WERI-Rb-1 (cell line): ENCODE measurements at regions not wholly inside any gene's neighbourhood (a gene's known extent, or its start where the extent isn't known, plus 50 kb on each side); places are given as distances from the start of the nearest gene placed in this dataset.

ENCODE experiments used
- DNase-seq: peaks from one replicate; pipeline ENCODE4 v3.0.0-alpha.2; 2020
- H3K27ac ChIP-seq: fragments of 250-450 bp; sonication (Bioruptor Pico); 2 replicates; pipeline ENCODE4 v1.5.1; 2020; ENCODE audit warnings: mild to moderate bottlenecking, moderate library complexity
- H3K27me3 ChIP-seq: fragments of 250-450 bp; sonication (Bioruptor Pico); 2 replicates; pipeline ENCODE4 v1.5.1; 2021; ENCODE audit warnings: mild to moderate bottlenecking, low read depth, moderate library complexity; ENCODE audit not compliant: insufficient read depth, severe bottlenecking
- H3K36me3 ChIP-seq: fragments of 250-450 bp; sonication (Bioruptor Pico); 2 replicates; pipeline ENCODE4 v1.5.1; 2020; ENCODE audit warnings: mild to moderate bottlenecking, moderate library complexity
- H3K4me3 ChIP-seq: 2 replicates; pipeline ENCODE4 v1.5.1; 2011; ENCODE audit warnings: low read depth, mild to moderate bottlenecking, control low read depth, low read length
- H3K9me3 ChIP-seq: fragments of 250-450 bp; sonication (Bioruptor Pico); 2 replicates; pipeline ENCODE4 v1.5.1; 2021; ENCODE audit warnings: mild to moderate bottlenecking, moderate library complexity; ENCODE audit not compliant: severe bottlenecking
- TF ChIP-seq, protein P1 (sequence below): IDR thresholded peaks from 2 replicates; pipeline ENCODE4 v1.5.1; 2011; ENCODE audit warnings: low read depth, mild to moderate bottlenecking, control low read depth, inconsistent platforms, low read length

DNA sequence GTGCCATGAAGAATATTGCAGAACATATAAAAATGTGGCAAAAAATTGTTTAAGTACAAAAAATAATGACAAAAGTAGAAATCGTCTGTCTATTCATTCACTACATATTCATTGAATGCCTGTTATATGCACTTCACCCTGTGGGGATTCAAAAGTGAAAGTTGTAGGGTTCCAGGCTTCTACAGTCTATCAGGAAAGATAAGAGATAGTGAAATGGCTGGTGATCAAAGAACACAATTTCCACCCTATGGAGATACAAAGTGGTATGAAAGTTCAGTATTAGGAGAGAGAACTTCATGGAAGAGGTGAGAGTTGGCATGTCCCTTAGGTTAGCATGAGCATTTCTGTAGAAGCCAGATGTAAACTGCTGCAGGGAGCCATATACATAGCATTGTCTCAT, 127.0 kb upstream of the PMFBP1 start:
- Histone ChIP-seq H3K27ac (no peak overlapping the region), H3K27me3 (no peaks in the 10 kb centered on the region), H3K4me3 (no peak overlapping the region), H3K9me3 (no peaks in the 10 kb centered on the region), H3K36me3 (no peaks in the 10 kb centered on the region)
- TF ChIP-seq, protein P1, sequence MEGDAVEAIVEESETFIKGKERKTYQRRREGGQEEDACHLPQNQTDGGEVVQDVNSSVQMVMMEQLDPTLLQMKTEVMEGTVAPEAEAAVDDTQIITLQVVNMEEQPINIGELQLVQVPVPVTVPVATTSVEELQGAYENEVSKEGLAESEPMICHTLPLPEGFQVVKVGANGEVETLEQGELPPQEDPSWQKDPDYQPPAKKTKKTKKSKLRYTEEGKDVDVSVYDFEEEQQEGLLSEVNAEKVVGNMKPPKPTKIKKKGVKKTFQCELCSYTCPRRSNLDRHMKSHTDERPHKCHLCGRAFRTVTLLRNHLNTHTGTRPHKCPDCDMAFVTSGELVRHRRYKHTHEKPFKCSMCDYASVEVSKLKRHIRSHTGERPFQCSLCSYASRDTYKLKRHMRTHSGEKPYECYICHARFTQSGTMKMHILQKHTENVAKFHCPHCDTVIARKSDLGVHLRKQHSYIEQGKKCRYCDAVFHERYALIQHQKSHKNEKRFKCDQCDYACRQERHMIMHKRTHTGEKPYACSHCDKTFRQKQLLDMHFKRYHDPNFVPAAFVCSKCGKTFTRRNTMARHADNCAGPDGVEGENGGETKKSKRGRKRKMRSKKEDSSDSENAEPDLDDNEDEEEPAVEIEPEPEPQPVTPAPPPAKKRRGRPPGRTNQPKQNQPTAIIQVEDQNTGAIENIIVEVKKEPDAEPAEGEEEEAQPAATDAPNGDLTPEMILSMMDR: no peak
- DNase-seq: no peak

- no peaks in the 10 kb centered on the region for H3K36me3 ChIP-seq
- no peak overlapping the region for H3K27ac ChIP-seq
- no peak for DNase-seq
- no peaks in the 10 kb centered on the region for H3K9me3 ChIP-seq
- no peak overlapping the region for H3K4me3 ChIP-seq
- H3K27me3 ChIP-seq: no peaks in the 10 kb centered on the region
- TF ChIP-seq, protein P1: no peak
Observed at GRCh38 chr16:72295914-72296313, 124.0 kb upstream of the PMFBP1 start.

DNA sequence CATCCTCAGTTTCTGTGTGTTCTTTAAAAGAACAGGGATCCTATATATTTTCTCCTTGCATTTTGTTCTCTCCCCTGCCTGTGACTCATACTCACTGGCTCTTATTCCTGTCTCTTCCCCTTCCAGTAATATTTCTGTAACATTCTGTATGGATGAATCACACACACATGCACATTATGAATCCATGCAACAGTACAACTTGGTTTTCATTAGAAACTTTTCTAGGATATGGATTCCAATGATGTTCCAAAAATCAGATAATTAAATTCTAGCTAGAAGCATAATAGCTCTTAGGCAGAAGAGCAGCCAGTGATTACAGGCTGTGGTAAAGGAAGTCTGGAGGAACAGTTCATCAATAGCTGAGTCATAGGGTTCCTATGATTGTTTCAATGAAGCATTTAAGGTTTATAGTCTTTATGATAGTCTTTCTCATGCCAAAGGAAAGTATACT, 119.6 kb upstream of the PMFBP1 start:
- DNase-seq: no peak
- Histone ChIP-seq H3K4me3 (no peak overlapping the region), H3K9me3 (no peaks in the 10 kb centered on the region), H3K27me3 (no peaks in the 10 kb centered on the region), H3K27ac (no peak overlapping the region), H3K36me3 (no peaks in the 10 kb centered on the region)
- TF ChIP-seq, protein P1: no peak

DNA sequence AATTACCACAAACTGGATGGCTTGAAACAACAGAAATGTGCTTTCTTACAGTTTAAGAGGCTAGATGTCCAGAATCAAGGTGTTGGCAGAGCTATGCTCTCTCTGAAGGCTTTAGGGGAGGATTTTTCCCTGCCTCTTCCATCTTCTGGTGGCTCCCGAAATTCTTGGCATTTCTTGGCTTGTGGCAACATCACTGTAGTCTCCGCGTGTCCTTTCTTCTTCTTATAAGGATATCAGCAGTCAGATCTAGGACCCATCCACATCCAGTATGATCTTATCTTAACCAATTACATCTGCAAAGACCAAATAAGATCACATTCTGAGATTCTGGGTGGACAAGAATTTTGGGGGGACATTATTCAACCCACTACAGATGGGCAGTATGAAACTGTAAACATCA, 119.2 kb upstream of the PMFBP1 start:
- no peak overlapping the region for H3K4me3 ChIP-seq

DNA sequence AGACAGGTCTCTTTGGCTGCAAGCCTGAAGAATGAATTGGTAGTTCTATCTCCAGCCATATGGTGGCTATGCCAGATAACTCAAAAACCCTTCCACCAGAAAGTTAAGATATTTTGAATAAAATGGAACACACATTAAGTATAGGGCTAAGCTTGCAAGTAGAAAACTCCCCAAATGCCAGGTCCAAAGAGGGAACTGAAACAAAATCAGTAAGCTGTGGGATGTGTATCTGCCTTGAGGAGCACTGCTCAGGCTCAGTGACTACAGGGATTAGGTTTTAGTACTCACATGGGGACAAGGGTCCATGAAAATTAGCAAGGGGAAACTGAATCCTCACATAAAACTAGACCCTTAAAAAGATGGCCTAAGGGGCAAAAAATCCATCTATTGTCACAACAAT, 115.7 kb upstream of the PMFBP1 start:
- H3K4me3 ChIP-seq: no peak overlapping the region
- H3K9me3 ChIP-seq: no peaks in the 10 kb centered on the region
- no peaks in the 10 kb centered on the region for H3K36me3 ChIP-seq
- DNase-seq: no peak
- TF ChIP-seq, protein P1: no peak
- H3K27me3 ChIP-seq: no peaks in the 10 kb centered on the region
- no peak overlapping the region for H3K27ac ChIP-seq

More for the DNA sequence above, 119.2 kb upstream of the PMFBP1 start:
- no peaks in the 10 kb centered on the region for H3K27me3 ChIP-seq
- no peaks in the 10 kb centered on the region for H3K9me3 ChIP-seq
- H3K27ac ChIP-seq: no peak overlapping the region
- TF ChIP-seq, protein P1: no peak
- no peak for DNase-seq
- H3K36me3 ChIP-seq: no peaks in the 10 kb centered on the region

GRCh38 chr16:72286936-72287620, 115.1 kb upstream of the PMFBP1 start:
- DNase-seq: no peak
- Histone ChIP-seq H3K4me3 (no peak overlapping the region), H3K27ac (no peak overlapping the region), H3K9me3 (no peaks in the 10 kb centered on the region), H3K36me3 (no peaks in the 10 kb centered on the region), H3K27me3 (no peaks in the 10 kb centered on the region)
- TF ChIP-seq, protein P1: no peak
